ENCODE measurements at regions not wholly inside any gene's neighbourhood (a gene's known extent, or its start where the extent isn't known, plus 50 kb on each side); places are given as distances from the start of the nearest gene placed in this dataset.

DNA sequence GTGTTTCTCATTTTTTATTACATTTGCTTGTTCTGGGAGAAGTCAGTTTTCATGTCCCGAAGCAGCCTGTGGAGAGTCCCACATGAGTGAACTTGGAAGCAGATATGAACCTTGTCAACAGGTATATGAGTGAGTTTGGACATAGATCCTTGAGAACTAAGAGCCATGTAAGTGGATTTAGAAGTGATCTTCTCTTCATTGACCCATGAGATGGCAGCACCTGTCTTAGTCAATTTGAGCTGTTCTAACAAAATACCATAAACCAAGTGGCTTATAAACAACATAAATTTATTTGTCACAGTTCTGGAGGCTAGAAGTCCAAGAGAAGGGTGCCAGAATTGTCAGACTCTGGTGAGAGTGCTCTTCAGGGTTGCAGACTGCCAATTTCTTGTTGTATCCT lies 1043.8 kb downstream of the ADGRL3 start:
- TF ChIP-seq, protein P1, sequence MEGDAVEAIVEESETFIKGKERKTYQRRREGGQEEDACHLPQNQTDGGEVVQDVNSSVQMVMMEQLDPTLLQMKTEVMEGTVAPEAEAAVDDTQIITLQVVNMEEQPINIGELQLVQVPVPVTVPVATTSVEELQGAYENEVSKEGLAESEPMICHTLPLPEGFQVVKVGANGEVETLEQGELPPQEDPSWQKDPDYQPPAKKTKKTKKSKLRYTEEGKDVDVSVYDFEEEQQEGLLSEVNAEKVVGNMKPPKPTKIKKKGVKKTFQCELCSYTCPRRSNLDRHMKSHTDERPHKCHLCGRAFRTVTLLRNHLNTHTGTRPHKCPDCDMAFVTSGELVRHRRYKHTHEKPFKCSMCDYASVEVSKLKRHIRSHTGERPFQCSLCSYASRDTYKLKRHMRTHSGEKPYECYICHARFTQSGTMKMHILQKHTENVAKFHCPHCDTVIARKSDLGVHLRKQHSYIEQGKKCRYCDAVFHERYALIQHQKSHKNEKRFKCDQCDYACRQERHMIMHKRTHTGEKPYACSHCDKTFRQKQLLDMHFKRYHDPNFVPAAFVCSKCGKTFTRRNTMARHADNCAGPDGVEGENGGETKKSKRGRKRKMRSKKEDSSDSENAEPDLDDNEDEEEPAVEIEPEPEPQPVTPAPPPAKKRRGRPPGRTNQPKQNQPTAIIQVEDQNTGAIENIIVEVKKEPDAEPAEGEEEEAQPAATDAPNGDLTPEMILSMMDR (IDR thresholded peaks at IDR 0.05; ENCODE audit: poor library complexity): no peak
- no peak for TF ChIP-seq EZH2 (IDR thresholded peaks at IDR 0.05; ENCODE audit: borderline replicate concordance)
